ENCODE measurements at regions not wholly inside any gene's neighbourhood (a gene's known extent, or its start where the extent isn't known, plus 50 kb on each side); places are given as distances from the start of the nearest gene placed in this dataset.

GRCh38 chr5:167709625-167710024, 581.8 kb upstream of the WWC1 start:
- ATAC-seq = no peak
- TF ChIP-seq BACH2 (CRISPR knock-in tag; IDR thresholded peaks at IDR 0.05; ENCODE audit: borderline replicate concordance) = no peak
- TF ChIP-seq, protein P1, sequence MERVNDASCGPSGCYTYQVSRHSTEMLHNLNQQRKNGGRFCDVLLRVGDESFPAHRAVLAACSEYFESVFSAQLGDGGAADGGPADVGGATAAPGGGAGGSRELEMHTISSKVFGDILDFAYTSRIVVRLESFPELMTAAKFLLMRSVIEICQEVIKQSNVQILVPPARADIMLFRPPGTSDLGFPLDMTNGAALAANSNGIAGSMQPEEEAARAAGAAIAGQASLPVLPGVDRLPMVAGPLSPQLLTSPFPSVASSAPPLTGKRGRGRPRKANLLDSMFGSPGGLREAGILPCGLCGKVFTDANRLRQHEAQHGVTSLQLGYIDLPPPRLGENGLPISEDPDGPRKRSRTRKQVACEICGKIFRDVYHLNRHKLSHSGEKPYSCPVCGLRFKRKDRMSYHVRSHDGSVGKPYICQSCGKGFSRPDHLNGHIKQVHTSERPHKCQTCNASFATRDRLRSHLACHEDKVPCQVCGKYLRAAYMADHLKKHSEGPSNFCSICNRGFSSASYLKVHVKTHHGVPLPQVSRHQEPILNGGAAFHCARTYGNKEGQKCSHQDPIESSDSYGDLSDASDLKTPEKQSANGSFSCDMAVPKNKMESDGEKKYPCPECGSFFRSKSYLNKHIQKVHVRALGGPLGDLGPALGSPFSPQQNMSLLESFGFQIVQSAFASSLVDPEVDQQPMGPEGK (CRISPR knock-in tag; IDR thresholded peaks at IDR 0.05; ENCODE audit: borderline replicate concordance) = no peak
- TF ChIP-seq PPARA (CRISPR knock-in tag; IDR thresholded peaks at IDR 0.05; ENCODE audit: borderline replicate concordance) = no peak
- TF ChIP-seq ZNF565 (CRISPR knock-in tag; conservative IDR thresholded peaks at IDR 0.05; ENCODE audit: low read depth) = no peak
- no peak for TF ChIP-seq ESRRG (CRISPR knock-in tag; IDR thresholded peaks at IDR 0.05)
- no peak for TF ChIP-seq ZNF8 (CRISPR knock-in tag; IDR thresholded peaks at IDR 0.05)
- TF ChIP-seq, protein P2, sequence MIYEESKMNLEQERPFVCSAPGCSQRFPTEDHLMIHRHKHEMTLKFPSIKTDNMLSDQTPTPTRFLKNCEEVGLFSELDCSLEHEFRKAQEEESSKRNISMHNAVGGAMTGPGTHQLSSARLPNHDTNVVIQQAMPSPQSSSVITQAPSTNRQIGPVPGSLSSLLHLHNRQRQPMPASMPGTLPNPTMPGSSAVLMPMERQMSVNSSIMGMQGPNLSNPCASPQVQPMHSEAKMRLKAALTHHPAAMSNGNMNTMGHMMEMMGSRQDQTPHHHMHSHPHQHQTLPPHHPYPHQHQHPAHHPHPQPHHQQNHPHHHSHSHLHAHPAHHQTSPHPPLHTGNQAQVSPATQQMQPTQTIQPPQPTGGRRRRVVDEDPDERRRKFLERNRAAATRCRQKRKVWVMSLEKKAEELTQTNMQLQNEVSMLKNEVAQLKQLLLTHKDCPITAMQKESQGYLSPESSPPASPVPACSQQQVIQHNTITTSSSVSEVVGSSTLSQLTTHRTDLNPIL (CRISPR knock-in tag; IDR thresholded peaks at IDR 0.05; ENCODE audit: low read depth) = no peak
- TF ChIP-seq, protein P3, sequence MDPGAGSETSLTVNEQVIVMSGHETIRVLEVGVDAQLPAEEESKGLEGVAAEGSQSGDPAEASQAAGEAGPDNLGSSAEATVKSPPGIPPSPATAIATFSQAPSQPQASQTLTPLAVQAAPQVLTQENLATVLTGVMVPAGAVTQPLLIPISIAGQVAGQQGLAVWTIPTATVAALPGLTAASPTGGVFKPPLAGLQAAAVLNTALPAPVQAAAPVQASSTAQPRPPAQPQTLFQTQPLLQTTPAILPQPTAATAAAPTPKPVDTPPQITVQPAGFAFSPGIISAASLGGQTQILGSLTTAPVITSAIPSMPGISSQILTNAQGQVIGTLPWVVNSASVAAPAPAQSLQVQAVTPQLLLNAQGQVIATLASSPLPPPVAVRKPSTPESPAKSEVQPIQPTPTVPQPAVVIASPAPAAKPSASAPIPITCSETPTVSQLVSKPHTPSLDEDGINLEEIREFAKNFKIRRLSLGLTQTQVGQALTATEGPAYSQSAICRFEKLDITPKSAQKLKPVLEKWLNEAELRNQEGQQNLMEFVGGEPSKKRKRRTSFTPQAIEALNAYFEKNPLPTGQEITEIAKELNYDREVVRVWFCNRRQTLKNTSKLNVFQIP (CRISPR knock-in tag; IDR thresholded peaks at IDR 0.05; ENCODE audit: borderline replicate concordance, low read depth) = no peak
- TF ChIP-seq OSR1 (CRISPR knock-in tag; IDR thresholded peaks at IDR 0.05) = no peak

DNA sequence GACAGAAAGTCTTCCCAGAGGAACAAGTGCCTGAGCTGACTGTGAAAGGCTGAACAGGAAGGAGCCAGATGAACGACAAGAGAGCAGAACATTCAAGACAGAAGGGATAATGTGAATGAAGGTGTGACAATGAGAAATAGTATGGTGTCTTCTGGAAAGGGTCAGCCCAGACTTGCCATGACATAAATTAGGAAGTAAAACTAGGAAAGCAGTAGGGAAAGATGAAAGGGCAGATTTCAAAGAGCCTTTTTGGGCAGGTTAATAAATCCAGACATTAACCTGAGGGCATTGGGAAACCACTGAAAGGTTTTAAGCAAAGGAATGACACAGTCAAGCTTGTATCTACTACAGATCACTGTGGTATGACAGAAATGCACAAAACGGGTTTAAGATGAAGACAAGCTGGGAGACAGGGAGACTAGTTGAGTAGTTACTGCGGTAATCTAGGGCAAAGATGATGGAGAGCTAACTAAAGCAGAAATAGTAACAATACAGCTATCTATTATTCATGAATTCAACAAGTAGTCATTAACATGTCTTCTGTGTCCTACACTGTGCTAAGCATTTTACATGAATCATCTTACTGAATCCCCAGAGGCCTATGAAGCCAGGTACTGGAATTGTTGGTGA, 580.9 kb upstream of the WWC1 start:
- TF ChIP-seq ISL1 (CRISPR knock-in tag; IDR thresholded peaks at IDR 0.05) (peak; percentile 41), RARB (CRISPR knock-in tag; IDR thresholded peaks at IDR 0.05) (no peak), CSRNP3 (CRISPR knock-in tag; IDR thresholded peaks at IDR 0.05) (no peak)
- no peak; the same call in 2 of the 3 replicates for ATAC-seq

DNA sequence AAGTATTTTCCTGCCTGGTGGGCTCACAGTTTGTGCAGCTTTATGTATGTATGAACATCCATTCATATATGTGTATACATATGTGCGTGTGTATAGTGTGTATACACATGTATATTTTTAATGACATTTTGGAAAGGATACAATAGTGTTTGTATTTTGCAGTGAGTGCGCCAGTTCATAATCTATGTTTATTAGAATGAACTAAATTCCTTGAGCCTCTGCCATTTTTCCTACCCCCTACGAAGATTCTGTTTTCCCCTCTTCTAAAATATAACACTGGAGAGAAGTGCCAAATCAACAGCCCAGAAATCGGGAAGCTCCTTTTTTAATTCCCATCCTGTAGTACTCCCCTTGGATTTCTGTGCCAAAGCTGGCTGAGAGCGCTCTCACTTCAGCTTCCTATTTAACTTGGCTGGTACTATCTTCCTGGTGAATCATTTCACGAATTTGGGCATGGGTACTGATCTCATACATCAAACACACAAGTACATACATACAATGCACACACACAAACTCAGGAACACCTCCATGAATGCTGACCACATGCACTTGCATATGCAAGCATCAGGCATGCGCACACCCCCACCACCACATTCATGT, 578.4 kb upstream of the WWC1 start:
- TF ChIP-seq BACH2 (CRISPR knock-in tag; IDR thresholded peaks at IDR 0.05; ENCODE audit: borderline replicate concordance) (no peak), ESRRG (CRISPR knock-in tag; IDR thresholded peaks at IDR 0.05) (no peak), ZC3H10 (CRISPR knock-in tag; IDR thresholded peaks at IDR 0.05) (no peak), TCF4 (CRISPR knock-in tag; IDR thresholded peaks at IDR 0.05; ENCODE audit: borderline replicate concordance) (no peak), PPARA (CRISPR knock-in tag; IDR thresholded peaks at IDR 0.05; ENCODE audit: borderline replicate concordance) (no peak), GLIS3 (CRISPR knock-in tag; IDR thresholded peaks at IDR 0.05) (no peak), SNAI2 (CRISPR knock-in tag; IDR thresholded peaks at IDR 0.05) (no peak), ZNF70 (CRISPR knock-in tag; IDR thresholded peaks at IDR 0.05) (no peak), CSRNP3 (CRISPR knock-in tag; IDR thresholded peaks at IDR 0.05) (no peak), ZFP30 (CRISPR knock-in tag; IDR thresholded peaks at IDR 0.05) (no peak), ISL1 (CRISPR knock-in tag; IDR thresholded peaks at IDR 0.05) (no peak), CSDC2 (CRISPR knock-in tag; IDR thresholded peaks at IDR 0.05) (no peak)
- TF ChIP-seq, protein P3 (CRISPR knock-in tag; IDR thresholded peaks at IDR 0.05; ENCODE audit: borderline replicate concordance, low read depth) = no peak
- TF ChIP-seq, protein P4, sequence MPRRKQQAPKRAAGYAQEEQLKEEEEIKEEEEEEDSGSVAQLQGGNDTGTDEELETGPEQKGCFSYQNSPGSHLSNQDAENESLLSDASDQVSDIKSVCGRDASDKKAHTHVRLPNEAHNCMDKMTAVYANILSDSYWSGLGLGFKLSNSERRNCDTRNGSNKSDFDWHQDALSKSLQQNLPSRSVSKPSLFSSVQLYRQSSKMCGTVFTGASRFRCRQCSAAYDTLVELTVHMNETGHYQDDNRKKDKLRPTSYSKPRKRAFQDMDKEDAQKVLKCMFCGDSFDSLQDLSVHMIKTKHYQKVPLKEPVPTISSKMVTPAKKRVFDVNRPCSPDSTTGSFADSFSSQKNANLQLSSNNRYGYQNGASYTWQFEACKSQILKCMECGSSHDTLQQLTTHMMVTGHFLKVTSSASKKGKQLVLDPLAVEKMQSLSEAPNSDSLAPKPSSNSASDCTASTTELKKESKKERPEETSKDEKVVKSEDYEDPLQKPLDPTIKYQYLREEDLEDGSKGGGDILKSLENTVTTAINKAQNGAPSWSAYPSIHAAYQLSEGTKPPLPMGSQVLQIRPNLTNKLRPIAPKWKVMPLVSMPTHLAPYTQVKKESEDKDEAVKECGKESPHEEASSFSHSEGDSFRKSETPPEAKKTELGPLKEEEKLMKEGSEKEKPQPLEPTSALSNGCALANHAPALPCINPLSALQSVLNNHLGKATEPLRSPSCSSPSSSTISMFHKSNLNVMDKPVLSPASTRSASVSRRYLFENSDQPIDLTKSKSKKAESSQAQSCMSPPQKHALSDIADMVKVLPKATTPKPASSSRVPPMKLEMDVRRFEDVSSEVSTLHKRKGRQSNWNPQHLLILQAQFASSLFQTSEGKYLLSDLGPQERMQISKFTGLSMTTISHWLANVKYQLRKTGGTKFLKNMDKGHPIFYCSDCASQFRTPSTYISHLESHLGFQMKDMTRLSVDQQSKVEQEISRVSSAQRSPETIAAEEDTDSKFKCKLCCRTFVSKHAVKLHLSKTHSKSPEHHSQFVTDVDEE (CRISPR knock-in tag; IDR thresholded peaks at IDR 0.05) = no peak
- TF ChIP-seq, protein P2 (CRISPR knock-in tag; IDR thresholded peaks at IDR 0.05; ENCODE audit: low read depth) = no peak
- no peak for ATAC-seq

Data from SK-N-SH treated with all-trans-retinoic acid at 6 μM for 48 hours (cell line).